Adipose tissue (tissue), 3 donors: ENCODE measurements at regions not wholly inside any gene's neighbourhood (a gene's known extent, or its start where the extent isn't known, plus 50 kb on each side); places are given as distances from the start of the nearest gene placed in this dataset.
"Not testable (repeated sequence)": the region's sequence is repeated elsewhere in the genome, so short reads cannot be mapped to it uniquely, and the experiment has no call there.

ENCODE experiments used
- H3K27ac ChIP-seq: one replicate; pipeline ENCODE4 v1.5.1; 2013; ENCODE audit warnings: low read depth, low read length
- WGBS, 3 donors: extraction: QIAGEN DNeasy Blood & Tissue Kit; methylation state at CpG; one replicate each; pipeline ENCODE4 v1.1.7; 2013; 5-methylcytosine and 5-hydroxymethylcytosine counted together
- donor health status: healthy with polysubstance abuse.
- donor health status: Bipolar disorder and iron deficiency.
- donor health status: healthy.

- WGBS, 3 donors: 91 to 97% (median 95%) methylated on average over 3 of the region's 3 CpGs
- H3K27ac ChIP-seq: no peak overlapping the region
These were observed 123.5 kb upstream of the KITLG start for GRCh38 chr12:88703790-88704189.

- 89 to 92% (median 89%) methylated on average over 3 of the region's 3 CpGs for WGBS, 3 donors
- H3K27ac ChIP-seq: no peak overlapping the region
These were observed 118.2 kb upstream of the KITLG start for GRCh38 chr12:88698471-88698870.

- H3K27ac ChIP-seq: no peak overlapping the region
These were observed 113.7 kb upstream of the KITLG start for GRCh38 chr12:88693837-88694445.

GRCh38 chr12:88691811-88692210, 111.5 kb upstream of the KITLG start:
- no peak overlapping the region for H3K27ac ChIP-seq

More at GRCh38 chr12:88693837-88694445, 113.7 kb upstream of the KITLG start:
- WGBS, 3 donors: 78 to 88% (median 85%) methylated on average over 1 of the region's 1 CpG

- 78 to 96% (median 93%) methylated on average over 2 of the region's 2 CpGs for WGBS, 3 donors
- no peak overlapping the region for H3K27ac ChIP-seq
These were observed 104.3 kb upstream of the KITLG start for GRCh38 chr12:88684610-88685009.

- H3K27ac ChIP-seq: no peak overlapping the region
- 88 to 94% (median 89%) methylated on average over 2 of the region's 2 CpGs for WGBS, 3 donors
These were observed 103.9 kb upstream of the KITLG start for GRCh38 chr12:88684170-88684569.

- no peak overlapping the region for H3K27ac ChIP-seq
- WGBS, 3 donors: 75 to 94% (median 91%) methylated on average over 1 of the region's 1 CpG
These were observed 103.4 kb upstream of the KITLG start for GRCh38 chr12:88683628-88684027.

- WGBS, 3 donors: 93 to 100% (median 100%) methylated on average over 1 of the region's 1 CpG
- no peak overlapping the region for H3K27ac ChIP-seq
These were observed 101.0 kb upstream of the KITLG start for GRCh38 chr12:88681271-88681670.

- H3K27ac ChIP-seq: no peak overlapping the region
These were observed 97.2 kb upstream of the KITLG start for GRCh38 chr12:88677464-88677863.

- H3K27ac ChIP-seq: not testable (repeated sequence)
- 59 to 69% (median 66%) methylated on average over 5 of the region's 5 CpGs for WGBS, 3 donors
These were observed 87.3 kb upstream of the KITLG start for GRCh38 chr12:88667615-88668014.

- H3K27ac ChIP-seq: no peak overlapping the region
These were observed 84.8 kb upstream of the KITLG start for GRCh38 chr12:88665071-88665470.

- WGBS, 3 donors: 69 to 91% (median 75%) methylated on average over 1 of the region's 1 CpG
- H3K27ac ChIP-seq: no peak overlapping the region
These were observed 82.7 kb upstream of the KITLG start for GRCh38 chr12:88662961-88663360.

- WGBS, 3 donors: 86 to 97% (median 92%) methylated on average over 1 of the region's 1 CpG
- no peak overlapping the region for H3K27ac ChIP-seq
These were observed 81.8 kb upstream of the KITLG start for GRCh38 chr12:88662093-88662492.

GRCh38 chr12:88658009-88658408, 77.7 kb upstream of the KITLG start:
- H3K27ac ChIP-seq: no peak overlapping the region

- H3K27ac ChIP-seq: no peak overlapping the region
These were observed 70.4 kb upstream of the KITLG start for GRCh38 chr12:88650715-88651114.

- H3K27ac ChIP-seq: no peak overlapping the region
- WGBS, 3 donors: 90 to 100% (median 98%) methylated on average over 1 of the region's 1 CpG
These were observed 68.4 kb upstream of the KITLG start for GRCh38 chr12:88648625-88649024.

- H3K27ac ChIP-seq: no peak overlapping the region
These were observed 66.6 kb upstream of the KITLG start for GRCh38 chr12:88646824-88647223.

- H3K27ac ChIP-seq: no peak overlapping the region
- 64 to 79% (median 74%) methylated on average over 1 of the region's 1 CpG for WGBS, 3 donors
These were observed 65.5 kb upstream of the KITLG start for GRCh38 chr12:88645816-88646215.

GRCh38 chr12:88644946-88645702, 64.9 kb upstream of the KITLG start:
- no peak overlapping the region for H3K27ac ChIP-seq
- 84 to 93% (median 84%) methylated on average over 7 of the region's 7 CpGs for WGBS, 3 donors

- H3K27ac ChIP-seq: no peak overlapping the region
- 66 to 84% (median 77%) methylated on average over 2 of the region's 2 CpGs for WGBS, 3 donors
These were observed 63.4 kb upstream of the KITLG start for GRCh38 chr12:88643685-88644084.
